Fibroblast of upper back skin (primary cell): ENCODE measurements at regions not wholly inside any gene's neighbourhood (a gene's known extent, or its start where the extent isn't known, plus 50 kb on each side); places are given as distances from the start of the nearest gene placed in this dataset.
"Not testable (repeated sequence)": the region's sequence is repeated elsewhere in the genome, so short reads cannot be mapped to it uniquely, and the experiment has no call there.

Experiments used
- DNase-seq: peaks from one replicate; pipeline ENCODE4 v3.0.0-alpha.2; 2013

DNA sequence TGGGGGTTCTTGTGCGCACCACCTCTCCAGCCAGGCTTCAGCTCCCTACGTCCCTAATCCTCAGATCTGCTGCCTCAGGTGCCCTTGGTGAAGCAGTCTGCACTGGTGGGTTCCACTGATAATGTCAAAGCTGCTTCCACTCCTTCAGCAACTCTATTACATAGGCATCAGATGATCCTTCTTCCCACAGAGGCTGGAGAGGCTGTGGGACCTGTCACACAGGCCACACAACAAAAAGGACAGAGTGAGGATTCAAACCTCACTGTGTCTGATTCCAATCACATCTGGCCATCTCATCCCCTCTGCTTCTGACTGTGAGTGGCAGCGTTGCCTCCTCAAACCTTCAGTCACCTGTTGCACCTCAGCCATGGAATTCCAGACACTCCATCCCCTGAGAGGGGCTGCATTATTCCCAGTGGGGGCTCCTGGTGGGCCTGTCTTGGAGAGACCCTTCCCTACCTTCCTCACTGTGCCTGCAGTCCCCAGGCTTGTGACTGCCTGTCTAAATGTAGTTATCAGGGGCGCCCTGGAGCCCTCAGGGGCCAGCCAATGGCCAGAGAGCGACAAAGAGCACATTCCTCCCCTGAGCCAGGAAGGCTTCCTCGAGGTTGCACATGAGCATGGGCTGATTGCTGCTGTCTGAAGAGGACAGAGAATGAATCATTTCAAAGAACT is 211.4 kb upstream of the ECI2 start:
- DNase-seq, result peak; percentile 46

DNA sequence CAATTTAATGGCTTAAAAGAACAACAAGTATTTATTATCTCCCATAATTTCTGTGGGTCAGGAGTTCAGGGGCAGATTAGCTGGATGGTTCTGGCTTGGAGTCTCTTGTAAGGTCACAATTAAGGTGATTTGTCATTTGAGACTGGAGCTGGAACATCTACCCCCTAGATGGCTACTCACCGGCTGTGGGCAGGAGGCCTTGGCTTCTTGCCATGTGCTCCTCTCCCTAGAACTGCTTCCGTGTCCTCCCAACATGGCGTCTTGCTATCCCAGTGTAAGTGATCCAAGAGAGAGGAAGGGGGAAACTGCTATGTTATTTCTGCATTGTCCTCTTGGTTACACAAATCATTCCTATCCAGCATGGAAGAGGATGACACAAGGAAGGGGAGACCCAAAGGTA is 210.2 kb upstream of the ECI2 start:
- DNase-seq, result no peak

DNA sequence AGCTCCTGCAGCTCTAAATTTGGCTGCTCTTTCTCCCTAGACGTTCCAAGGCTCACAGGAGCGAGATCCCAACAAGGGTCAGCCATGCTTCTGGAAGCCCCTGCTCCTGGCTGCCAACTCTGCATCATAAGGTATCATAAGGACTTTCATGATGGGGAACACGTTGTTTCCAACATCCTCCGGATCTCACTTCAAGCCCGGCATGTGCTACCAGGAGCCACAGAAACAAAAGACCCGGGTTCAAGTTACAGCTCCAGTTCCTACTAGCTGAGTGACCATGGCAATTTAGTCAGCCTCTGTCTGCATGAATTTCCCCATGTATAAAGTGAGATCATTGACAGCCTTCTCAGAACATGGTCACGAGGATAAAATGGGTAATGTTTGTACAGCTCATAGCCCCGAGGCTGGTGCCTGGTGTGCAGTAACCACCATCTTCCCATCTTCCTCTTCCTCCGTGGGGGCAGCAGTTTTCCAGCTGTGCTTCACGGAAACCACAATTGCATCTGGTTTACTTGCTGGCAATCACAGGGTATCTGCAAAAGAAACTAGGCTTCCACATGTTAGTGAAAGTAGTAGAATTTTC is 209.0 kb upstream of the ECI2 start:
- peak; percentile 25 for DNase-seq

DNA sequence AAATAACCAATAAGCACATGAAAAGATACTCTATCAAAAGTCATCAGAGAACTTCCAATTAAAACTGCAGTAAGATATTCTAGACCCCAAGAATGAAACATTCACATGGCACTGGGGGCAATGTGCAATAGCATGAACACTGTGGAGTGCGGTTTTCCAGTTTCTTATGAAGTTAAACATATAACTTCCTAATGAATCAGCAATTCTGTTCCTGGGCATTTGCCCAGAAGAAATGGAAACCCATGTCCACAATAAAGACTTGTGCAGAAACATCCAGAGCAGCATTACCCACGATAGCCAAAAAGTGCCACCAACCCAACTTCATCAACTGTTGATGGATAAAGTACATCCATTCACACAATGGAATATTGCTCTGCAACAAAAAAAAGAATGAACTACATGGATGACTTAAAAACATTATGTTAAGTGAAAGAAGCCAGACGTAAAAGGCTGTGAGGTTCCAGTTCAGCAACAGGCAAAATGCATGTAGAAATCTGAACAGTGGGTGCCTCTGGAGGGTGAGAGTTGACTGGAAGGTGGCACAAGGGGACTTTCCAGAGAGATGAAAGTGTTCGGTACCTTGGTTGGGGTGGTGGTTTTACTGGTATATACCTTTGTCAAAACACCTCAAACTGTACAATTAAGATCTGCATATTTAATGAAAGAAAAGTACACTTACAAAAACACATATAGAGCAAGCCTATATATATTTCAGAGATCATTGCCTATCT is 207.2 kb upstream of the ECI2 start:
- peak; percentile 29 for DNase-seq

DNA sequence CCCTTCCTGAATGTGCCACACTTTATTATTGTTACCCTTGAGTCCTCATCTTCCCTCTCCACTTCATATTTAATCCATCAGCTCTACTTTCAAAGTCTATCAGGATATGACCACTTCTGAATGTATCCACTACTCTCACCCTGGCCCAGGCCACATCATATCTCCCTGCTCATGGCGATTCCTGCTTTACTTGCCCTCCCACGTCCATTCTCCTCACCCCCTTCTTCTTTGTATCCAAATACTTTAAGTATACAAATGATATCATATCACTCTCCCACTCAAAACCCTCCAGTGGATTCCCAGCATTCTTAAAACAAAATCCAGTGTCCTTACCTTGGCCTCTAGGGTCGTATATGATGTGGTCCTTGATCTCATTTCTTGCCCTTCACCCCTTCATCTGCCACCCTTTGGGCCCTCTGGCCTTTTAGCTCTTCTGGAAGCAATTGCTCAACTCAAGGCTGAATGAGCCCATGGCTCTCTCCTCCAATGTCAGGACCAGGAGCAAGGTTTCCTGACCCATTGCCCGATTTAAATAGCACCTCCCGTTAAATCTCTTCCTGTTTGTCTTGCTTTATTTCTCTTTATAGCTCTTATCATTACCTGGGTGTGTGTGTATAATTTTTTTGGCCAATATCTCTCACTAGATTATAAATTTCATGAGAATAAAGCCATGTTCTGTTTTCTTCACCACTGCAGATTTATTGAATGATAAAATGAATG is 205.9 kb upstream of the ECI2 start:
- DNase-seq, result no peak

DNA sequence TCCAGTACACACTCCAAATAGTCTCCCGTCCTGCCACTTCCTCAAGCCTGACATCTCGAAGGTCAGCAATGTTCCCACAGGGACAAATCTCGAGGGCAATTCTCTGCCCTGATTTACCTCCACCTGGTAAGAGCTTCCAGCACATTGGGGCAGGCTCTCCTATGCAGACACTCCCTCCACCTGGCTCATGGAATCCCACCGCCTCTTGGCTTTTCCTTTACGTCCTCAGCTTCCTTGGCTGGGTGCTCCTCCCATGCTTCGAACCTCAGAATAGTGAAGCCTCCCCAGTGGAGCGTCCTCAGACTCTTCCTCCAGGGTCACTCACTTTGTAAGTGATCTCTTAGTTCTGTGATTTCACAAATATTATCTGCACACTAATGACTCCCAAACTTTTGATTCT is 205.2 kb upstream of the ECI2 start:
- no peak for DNase-seq

DNA sequence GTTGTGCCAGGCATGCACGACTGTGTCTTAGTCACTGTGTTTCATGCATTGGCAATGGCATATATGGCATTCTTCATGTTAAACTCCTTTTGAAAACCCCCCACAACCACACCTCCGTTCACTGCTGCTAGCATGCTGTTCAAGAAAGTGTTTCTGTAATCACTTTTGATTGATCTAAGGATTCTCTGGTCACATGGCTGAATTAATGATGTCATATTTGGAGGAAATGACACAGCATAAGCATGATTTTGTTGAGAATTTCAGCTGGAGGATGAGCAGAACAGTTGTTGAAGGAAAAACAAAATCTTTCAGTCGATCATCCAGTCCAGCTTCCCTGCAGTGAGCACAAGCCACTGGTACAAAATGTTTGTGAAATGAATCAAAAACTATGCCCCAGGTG is 203.5 kb upstream of the ECI2 start:
- DNase-seq, result no peak

DNA sequence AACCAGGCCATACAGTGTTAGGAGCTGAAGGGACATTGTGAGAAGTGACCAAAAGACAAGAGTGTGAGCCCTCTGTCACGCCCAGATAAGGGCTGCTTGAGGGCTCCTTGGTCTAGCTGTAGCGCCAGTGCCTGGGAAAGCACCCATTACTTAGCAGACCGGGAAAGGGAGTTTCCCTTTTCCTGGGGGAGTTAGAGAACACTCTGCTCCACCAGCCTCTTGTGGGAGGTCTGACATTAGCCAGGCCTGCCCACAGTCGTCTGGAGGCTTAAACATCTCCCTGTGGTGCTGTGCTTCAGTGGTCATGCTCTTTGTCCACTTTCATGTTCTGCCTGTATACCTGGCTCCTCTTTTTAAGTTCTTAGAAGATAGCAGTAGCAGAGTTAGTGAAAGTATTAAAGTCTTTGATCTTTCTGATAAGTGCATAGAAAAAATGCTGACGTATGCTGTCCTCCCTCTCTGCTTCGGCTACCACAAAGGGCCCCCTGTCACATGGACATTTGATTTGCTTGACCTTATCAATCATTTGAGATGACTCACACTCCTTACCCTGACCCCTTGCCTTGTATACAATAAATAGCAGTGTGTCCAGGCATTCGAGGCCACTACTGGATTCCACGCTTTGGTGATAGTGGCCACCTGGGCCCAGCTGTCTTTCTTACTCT is 201.5 kb upstream of the ECI2 start:
- no peak for DNase-seq

DNA sequence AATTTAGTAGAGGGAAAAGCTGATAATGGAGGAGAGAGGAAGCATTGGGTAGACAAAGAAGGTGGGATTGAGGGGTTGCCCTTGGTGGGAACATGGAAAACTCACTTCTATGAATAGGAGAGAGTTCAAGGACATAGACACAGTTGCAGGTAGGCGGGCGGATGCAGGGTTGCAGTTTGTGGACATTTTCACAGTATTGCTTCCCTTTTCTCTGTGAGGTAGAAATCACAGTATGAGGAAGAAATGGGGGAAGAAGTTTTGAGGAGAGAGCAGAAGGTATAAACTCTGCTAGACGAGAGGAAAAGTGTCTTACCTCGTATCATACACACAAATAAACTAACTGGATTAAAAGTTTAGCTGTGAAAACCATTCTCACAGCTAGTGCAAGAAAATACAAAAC is 200.7 kb upstream of the ECI2 start:
- DNase-seq, result no peak

DNA sequence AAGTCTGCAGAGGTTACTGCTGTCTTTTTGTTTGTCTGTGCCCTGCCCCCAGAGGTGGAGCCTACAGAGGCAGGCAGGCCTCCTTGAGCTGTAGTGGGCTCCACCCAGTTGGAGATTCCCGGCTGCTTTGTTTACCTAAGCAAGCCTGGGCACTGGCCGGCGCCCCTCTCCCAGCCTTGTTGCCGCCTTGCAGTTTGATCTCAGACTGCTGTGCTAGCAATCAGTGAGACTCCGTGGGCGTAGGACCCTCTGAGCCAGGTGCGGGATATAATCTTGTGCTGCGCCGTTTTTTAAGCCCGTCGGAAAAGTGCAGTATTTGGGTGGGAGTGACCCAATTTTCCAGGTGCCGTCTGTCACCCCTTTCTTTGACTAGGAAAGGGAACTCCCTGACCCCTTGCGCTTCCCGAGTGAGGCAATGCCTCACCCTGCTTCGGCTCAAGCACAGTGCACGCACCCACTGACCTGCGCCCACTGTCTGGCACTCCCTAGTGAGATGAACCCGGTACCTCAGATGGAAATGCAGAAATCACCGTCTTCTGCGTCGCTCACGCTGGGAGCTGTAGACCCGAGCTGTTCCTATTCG is 198.9 kb upstream of the ECI2 start:
- not testable (repeated sequence) for DNase-seq

DNA sequence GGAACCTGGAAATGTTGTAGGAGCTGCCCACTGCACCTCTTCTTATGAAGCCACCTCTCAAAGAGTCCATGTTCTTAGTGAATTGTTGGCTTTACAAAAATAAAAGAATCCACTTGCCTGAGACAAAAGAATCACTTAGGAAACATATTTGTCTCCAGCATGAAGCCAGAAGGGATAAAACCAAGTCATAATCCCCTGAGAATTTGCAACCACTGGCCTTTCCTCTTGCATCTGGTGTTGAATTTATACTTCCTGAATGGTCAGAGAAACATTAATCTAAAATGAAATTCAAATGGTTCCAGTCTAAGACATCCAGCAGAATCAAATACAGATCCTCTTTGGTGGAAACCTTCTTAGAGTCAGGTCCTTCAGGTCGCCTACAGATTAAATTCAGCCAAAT is 192.5 kb upstream of the ECI2 start:
- DNase-seq, result peak; percentile 50

DNA sequence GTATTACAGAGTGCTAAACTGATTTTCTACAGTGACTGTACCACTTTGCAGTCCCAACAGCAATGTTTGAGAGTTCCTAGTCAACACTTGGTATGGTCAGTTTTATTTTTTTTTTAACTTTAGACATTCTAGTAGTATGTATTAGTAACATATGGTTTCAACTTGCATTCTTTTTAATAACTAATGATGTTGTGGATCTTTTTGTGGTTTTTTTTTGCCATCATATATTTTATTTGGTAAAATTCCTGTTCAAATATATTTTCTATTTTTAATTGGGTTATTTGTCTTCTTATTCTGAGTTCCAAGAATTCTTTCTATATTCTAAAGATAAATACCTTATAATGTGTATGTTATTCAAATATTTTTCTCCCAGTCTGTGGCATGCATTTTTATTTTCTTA is 189.4 kb upstream of the ECI2 start:
- DNase-seq, result peak; percentile 53

DNA sequence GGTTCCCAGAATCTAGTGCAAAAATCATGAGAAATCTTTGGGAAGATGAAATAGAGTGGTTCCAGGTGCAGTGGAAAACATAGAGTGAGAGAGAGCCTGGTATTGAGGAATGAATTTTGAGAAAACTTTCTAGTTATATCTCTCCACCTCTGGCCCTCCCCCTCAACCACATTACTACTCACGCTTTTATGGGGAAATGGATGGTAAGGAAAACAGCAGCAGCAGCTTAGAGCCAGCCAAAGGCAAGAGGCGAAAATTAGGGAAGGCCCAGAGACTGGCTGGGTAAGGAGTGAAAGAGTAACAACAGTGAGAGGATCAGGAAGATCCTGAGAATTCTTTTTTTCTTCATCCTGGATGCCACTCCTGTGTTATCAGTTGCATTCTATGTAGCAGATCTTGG is 187.9 kb upstream of the ECI2 start:
- DNase-seq, result peak; percentile 28

DNA sequence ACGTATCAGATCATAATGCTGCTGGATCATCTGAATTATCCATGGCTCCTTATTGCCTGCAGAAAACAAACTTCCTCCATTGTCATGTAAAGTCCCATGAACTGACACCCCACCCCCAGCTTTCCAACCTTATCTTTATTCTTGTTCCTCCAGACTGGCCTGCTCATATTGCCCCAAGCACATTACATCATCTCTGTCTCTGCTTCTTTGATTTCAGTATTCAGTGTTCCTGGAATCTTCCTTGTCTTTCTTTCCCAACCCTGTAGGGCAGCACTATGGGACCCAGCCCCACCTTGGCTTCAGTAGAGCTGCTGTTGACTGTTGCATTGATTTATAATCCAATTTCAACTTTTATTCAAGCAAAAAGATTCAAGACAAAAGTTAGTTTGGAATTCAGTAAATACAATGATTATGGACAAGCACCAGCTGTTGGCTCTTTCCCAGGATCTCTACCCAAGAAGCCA is 187.5 kb upstream of the ECI2 start:
- peak; percentile 29 for DNase-seq

DNA sequence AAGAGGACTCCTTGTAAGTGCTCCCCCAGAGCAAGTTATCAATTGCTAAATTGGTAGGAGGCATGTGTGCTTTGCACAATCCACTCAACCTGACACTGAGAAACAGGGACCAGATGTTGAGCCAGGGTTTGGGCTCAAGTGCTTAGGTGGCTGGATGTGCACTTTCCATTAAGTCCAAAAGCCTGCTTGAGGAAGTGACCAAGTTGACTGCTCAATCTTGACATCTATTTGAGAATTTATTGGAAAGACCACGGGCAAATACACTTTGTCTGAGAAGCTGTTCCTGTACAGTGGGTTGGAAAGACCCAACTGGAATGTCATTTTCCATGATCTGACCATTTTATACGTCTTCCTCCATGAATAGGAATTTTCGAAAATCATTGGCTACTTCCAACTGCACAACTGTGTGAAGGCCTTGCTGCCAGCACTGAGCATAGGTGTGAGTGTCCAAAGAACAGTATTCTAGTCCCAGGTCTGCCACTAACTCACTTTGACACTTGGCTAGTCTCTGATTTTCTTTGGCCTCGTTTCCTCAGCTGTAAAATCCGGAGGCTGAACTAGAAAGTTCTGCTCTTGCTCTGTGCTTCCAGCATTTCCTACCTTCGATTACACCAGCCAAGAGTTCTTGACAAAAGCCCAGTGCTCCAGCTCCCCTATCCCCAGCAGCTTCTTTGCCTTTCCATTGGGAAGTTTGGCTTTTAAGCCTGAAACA is 186.9 kb upstream of the ECI2 start:
- DNase-seq, result no peak

DNA sequence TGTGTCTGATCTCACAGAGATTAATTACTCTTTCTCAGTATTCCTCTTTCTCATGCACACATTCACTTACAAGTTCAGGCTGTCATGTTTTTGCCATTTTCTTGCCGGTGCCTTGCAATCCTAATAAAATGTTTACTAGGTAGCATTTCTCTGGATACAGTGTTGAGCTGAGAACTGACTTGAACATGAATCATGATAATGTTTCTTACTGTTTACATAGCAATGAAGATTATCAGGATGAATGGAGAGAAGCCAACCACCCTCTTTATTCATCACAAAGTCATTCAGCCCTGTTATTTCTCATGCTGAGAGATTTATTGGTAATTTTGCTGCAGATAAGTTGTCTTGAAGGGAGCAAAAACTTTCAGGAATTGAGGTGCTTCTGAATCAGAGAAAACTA is 185.5 kb upstream of the ECI2 start:
- peak; percentile 97 for DNase-seq

DNA sequence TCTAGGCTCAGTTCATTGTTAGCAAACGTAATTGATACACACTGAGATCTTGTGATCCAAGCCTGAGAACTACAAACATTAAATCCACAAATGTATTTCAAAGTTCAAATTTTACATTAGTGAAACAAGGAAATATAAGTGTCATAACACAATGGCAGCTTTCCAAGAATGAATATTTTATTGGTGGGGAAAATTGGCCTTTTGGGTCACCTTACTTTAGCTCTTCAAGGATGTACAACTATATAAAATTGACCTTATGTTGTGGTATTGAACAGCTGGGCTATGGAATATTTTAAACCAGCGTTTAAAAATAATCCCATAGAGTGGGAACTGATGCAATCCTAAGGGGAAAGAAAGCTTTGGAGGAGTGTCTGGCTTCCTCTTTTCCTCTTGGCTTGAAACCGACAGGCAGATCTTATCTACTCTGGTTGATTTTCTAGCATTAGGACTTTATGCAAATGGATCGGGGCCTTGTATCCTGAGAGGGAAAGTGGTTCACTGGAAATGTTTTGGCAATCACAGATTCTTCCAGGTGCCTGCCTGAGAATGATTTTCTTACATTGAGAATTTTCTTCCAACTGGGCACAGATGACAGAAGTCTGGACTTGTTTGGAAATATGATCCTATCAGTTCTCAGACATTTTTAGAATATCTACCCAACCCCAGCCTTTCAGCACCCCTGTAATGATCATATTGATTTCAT is 184.8 kb upstream of the ECI2 start:
- peak; percentile 84 for DNase-seq

DNA sequence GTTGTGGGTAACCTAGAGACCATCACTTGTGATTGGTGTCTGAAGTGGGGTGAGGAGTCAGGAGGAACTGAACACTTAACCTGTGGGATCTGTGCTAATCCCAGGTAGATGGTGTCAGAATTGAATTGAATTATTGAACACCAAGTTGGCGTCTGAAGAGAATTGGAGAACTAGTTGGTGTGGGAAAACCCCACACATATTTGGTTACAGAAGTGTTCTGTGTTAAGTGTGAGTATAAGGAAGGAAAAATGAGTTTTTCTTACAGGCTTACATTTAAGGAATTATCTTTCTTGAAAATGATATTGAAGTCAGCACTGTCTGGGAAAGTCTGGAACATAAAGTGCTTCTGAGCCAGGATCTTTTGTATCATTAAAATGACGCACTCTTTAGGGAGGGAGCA is 182.9 kb upstream of the ECI2 start:
- DNase-seq, result no peak

DNA sequence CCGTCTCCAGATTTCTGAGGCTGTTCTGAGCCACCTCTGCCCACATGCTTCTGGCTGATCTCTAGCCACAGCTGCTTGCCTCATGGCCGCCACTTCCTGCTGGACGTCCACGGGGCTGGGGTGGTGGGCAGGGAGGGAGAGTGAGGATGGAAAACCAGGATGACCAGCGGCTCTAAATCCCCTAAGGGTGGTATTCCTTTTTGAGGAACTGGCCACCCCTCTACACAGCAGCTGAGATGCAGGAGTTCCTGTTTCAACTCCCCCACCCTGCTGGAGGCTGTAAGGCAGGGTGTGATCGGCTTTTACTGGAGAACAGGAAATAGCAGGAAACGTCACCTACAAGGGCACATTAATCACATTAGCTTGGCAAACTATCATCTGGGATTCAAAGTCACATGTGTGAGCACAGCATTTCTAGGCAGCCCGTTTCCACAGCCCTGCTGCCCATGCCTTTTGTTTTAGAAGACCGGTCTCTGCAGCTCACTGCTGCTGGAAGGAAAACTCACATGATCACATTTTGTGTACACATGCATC is 181.6 kb upstream of the ECI2 start:
- peak; percentile 90 for DNase-seq

DNA sequence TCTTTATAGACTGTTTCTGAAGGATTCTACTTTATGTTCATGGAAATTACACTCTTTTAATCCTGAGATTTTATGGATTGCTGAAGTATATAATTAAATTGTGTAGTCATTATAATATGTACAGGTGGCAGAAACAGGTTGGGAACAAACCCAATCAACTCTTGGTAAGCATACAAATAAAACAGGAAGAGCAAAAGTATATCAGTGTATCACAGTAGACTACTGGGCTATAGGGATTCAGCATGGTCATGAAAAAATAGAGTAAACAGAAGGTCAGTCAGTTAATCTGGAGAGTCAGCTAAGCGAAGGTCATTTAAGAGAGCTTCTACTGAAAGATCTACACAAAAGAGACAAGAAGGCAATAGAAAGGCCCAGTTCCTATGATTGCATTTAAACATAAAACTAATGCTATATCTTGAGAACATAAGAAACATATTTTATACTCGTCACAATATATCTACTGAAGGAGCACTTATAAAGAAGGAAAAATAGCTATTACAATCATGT is 178.9 kb upstream of the ECI2 start:
- DNase-seq, result no peak
